ENCODE measurements at regions not wholly inside any gene's neighbourhood (a gene's known extent, or its start where the extent isn't known, plus 50 kb on each side); places are given as distances from the start of the nearest gene placed in this dataset.

DNA sequence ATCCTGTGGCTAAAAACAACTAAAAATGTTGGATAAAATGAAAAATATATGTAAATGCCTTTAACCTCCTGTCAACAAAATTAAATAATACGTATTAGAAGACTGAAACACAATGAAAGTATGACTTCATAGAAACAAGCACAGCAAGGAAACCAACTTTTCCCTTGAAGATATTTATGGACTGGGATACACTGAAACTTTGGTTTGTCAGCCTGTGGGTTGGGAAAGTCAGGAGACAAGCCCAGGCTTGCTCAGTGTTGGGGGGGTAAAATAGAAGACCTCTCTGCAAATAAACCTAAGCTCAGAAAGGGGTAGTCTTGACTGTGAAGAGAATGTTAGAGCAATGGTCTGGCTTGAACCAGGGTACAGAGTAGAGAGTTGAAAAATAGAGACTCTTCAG lies 454.5 kb downstream of the FBXO15 start:
- H3K4me1 Mint-ChIP-seq (ENCODE audit: low read depth in 2 of 2), result no peaks in the 10 kb centered on the region
- DNase-seq (ENCODE audit: low spot score), result no peak
- peaks cover 11% of the 10 kb centered on the region for H3K9me3 Mint-ChIP-seq
- H3K4me3 Mint-ChIP-seq, result no peak overlapping the region
- ATAC-seq, result no peak
- H3K27ac Mint-ChIP-seq, result no peak overlapping the region
- H3K36me3 Mint-ChIP-seq, result peaks cover 4% of the 10 kb centered on the region
- H3K27me3 Mint-ChIP-seq, result no peaks in the 10 kb centered on the region

DNA sequence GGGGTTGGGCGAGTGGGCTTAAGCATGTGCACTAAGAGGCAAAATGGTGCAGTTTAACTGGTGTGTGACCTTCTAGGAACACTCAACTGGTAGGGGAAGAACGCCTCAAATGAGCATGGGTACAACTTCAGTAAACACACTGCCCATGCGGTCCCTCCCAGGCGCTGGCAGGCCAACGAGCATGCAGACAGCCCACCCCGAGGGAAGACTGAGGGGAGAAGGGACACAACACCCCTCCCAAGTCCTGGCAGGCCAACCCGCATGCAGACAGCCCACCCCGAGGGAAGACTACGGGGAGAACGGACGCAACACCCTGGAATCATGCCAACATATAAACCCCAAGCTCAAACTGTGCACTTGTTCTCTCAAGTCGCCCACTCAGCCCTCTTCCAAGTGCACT lies 456.0 kb downstream of the FBXO15 start:
- no peaks in the 10 kb centered on the region for H3K27me3 Mint-ChIP-seq
- H3K4me3 Mint-ChIP-seq, result no peak overlapping the region
- no peaks in the 10 kb centered on the region for H3K4me1 Mint-ChIP-seq (ENCODE audit: low read depth in 2 of 2)
- ATAC-seq (no peak), DNase-seq (ENCODE audit: low spot score) (no peak)
- H3K36me3 Mint-ChIP-seq, result peaks cover 4% of the 10 kb centered on the region
- peaks cover 11% of the 10 kb centered on the region for H3K9me3 Mint-ChIP-seq
- no peak overlapping the region for H3K27ac Mint-ChIP-seq

DNA sequence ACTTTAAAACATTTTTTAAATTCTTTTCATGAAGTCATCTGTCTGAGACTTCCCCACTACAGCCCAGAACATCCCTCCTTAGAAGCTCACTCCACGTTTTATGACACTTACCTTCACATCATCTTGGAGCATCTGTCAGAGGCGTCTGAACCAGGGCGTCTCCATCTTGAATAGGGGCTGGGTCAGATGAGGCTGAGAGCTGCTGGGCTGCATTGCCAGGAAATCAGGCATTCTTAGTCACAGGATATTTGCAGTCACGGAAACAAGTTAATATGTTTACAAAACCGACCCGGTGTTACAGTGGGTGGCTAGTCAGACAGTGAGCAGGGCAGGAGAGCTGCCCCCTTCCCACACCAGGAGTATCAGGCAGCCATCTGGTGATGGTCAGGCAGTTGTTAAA lies 456.5 kb downstream of the FBXO15 start:
- Mint-ChIP-seq H3K27ac (no peak overlapping the region), H3K4me1 (ENCODE audit: low read depth in 2 of 2) (no peaks in the 10 kb centered on the region), H3K27me3 (no peaks in the 10 kb centered on the region), H3K9me3 (peaks cover 11% of the 10 kb centered on the region), H3K4me3 (no peak overlapping the region), H3K36me3 (peaks cover 4% of the 10 kb centered on the region)
- no peak for ATAC-seq
- DNase-seq (ENCODE audit: low spot score), result no peak

DNA sequence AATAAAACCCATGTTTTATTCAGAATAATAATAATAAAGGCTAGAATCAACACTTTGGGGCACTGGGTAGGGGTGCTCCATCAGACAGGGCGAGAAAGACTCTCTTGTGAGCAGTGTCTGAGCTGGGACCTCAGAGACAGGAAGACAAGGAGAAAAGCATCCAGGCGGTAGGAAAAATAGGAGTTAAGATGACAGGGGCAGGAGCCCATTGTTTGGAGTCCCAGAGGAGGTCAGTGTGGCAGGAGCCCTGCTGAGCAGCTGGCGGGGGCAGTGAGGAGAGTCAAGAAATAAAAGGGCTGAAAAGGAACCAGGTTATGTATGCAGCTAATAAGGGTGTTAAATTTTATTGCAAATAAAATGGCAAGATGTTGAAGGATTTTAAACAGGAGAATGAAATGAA lies 457.4 kb downstream of the FBXO15 start:
- no peak for DNase-seq (ENCODE audit: low spot score)
- Mint-ChIP-seq H3K27ac (no peak overlapping the region), H3K4me3 (no peak overlapping the region), H3K27me3 (no peaks in the 10 kb centered on the region), H3K36me3 (peaks cover 4% of the 10 kb centered on the region), H3K4me1 (ENCODE audit: low read depth in 2 of 2) (no peaks in the 10 kb centered on the region), H3K9me3 (peaks cover 11% of the 10 kb centered on the region)
- ATAC-seq, result no peak

DNA sequence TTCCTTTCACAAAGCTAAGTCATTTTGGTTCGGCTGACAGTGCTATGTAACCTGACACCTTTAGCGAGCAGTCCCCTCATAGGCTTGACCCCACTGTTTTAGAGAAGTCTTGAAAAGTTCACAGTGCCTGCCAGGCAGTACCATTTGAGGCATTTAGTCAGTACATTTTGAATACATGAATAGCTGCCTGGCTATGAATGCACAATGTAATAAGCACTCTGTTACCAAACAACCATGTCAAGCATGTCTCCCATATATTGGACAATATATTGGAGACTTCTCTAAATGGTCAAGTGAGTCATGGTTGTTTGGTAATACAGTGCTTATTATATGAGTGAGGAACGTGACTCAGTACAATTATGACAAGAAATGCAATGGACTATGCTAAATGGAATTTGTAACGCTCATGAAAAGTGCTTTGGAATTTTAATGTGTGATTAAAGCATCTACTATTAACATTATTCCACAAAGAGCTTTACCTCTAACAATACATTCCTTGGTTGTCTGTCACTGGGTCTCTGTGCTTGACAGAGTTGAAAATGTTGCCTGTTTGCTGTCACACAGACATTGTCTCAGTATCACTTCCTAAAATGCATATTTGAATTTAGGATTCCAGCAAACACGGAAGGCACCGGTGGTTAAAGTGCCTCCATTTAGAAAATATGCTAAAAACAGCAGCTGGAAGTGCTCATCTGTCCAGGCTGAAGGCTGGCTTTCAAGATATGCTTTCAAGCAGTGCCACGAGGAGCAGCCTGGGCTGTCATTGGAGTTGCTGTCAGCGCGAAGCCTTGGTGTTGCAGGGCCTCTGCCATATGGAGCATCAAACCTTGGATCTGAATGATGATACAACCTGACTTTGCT lies 458.6 kb downstream of the FBXO15 start:
- DNase-seq (ENCODE audit: low spot score), result no peak
- Mint-ChIP-seq H3K4me3 (no peak overlapping the region), H3K9me3 (peaks cover 11% of the 10 kb centered on the region), H3K27ac (no peak overlapping the region), H3K36me3 (peaks cover 4% of the 10 kb centered on the region), H3K4me1 (ENCODE audit: low read depth in 2 of 2) (no peaks in the 10 kb centered on the region), H3K27me3 (no peaks in the 10 kb centered on the region)
- ATAC-seq, result no peak

DNA sequence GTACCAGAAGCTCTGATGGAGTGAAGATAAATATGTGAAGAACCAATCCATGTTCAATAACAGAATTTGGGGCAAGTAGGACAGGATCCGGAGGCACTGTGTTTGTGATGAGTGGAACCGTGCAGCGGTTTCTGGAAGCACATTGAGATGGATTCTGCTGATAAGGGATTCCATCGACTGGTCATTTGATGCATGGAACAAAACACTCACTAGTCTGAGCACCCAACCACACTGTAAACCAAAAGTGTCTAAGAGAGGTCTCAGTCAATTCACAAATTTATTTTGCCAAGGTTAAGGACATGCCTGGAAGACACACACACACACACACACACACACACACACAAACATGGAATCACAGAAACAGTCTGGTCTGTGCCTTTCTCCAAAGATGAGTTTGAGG lies 459.5 kb downstream of the FBXO15 start:
- H3K4me1 Mint-ChIP-seq (ENCODE audit: low read depth in 2 of 2), result no peaks in the 10 kb centered on the region
- ATAC-seq (no peak), DNase-seq (ENCODE audit: low spot score) (no peak)
- no peak overlapping the region for H3K4me3 Mint-ChIP-seq
- H3K9me3 Mint-ChIP-seq, result peaks cover 6% of the 10 kb centered on the region
- no peaks in the 10 kb centered on the region for H3K27me3 Mint-ChIP-seq
- H3K27ac Mint-ChIP-seq, result no peak overlapping the region
- peaks cover 2% of the 10 kb centered on the region for H3K36me3 Mint-ChIP-seq

DNA sequence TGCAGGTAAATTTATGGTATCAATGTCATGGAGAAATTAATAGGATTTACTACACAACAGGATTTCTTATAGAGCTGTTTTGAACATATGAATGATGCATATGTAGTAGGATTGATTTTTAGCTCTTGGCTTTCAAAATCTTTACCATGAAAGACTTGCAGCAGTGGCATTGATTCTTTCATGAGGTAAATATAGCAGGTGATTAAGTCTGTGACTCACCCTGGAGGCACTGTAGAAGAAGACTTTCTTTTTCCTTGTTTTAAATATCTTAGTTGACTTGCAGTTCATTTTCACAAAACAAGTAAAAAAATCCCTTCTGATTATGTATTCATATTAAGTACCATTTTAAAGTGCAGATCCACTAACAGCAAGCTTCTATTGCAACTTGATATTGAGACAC lies 463.0 kb downstream of the FBXO15 start:
- Mint-ChIP-seq H3K9me3 (peaks cover 3% of the 10 kb centered on the region), H3K27me3 (no peaks in the 10 kb centered on the region), H3K27ac (no peak overlapping the region), H3K36me3 (no peaks in the 10 kb centered on the region), H3K4me3 (no peak overlapping the region), H3K4me1 (ENCODE audit: low read depth in 2 of 2) (no peaks in the 10 kb centered on the region)
- DNase-seq (ENCODE audit: low spot score) (no peak), ATAC-seq (no peak)

DNA sequence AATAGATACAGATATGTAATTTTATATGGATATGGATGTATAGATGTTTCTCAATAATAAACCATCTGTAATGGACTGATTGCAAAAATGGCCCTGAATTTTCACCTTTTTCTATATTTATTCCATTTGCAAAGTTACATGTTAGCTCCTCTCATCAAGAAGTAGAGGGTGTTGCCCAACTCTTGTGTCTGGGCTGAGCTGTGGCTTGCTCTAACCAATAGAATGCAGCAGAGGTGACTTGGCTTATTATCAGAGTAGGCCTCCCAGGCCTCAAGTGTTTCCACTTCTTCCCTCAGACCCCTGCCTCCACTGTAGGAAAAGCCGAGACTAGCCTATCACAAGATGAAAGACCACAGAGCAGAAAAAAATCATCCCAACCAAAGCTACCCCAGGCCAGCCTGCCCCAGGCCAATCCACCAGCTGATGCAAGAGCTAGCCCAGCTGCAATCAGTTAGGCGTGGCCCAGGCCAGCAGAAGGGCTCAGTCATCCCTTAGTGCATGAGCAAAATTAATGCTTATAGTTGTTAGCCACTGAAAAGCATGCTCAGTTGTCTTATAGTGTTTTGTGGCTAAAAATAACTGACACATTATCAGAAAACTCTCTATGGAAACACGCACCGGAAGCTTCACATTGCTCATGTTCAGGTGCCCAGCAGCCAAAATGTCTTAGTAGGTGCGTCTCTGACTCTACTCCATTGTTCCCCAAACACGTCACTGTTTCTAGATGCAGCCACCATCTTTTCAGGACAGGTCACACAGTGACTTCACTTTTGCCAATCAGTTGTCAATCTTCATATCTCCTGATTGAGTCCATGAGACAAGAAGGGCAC lies 464.0 kb downstream of the FBXO15 start:
- Mint-ChIP-seq H3K4me1 (ENCODE audit: low read depth in 2 of 2) (no peaks in the 10 kb centered on the region), H3K4me3 (no peak overlapping the region), H3K9me3 (peaks cover 3% of the 10 kb centered on the region), H3K27me3 (no peaks in the 10 kb centered on the region), H3K36me3 (no peaks in the 10 kb centered on the region), H3K27ac (no peak overlapping the region)
- no peak for DNase-seq (ENCODE audit: low spot score)
- ATAC-seq, result no peak

DNA sequence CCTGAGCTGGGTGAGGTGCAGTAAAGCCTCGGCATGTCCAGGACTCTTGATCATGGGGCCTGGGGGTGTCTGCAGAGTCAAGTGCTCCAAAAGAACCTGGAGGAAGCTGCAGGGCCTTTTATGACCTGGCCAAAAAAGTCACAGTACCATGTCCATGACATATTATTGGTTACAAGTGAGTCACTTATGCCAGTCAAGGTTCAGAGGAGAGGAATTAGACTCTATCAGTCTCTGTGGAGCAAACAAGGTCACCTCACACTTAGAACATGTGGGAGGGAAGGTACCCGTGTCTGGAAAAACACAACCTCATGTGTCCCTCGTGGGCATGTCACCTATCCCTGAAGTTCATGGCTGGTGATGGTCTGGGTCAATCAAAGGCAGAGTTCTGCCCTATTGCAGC lies 465.7 kb downstream of the FBXO15 start:
- Mint-ChIP-seq H3K4me3 (no peak overlapping the region), H3K4me1 (ENCODE audit: low read depth in 2 of 2) (no peaks in the 10 kb centered on the region), H3K27me3 (no peaks in the 10 kb centered on the region), H3K36me3 (no peaks in the 10 kb centered on the region), H3K27ac (no peak overlapping the region), H3K9me3 (peaks cover 3% of the 10 kb centered on the region)
- DNase-seq (ENCODE audit: low spot score) (no peak), ATAC-seq (no peak)

DNA sequence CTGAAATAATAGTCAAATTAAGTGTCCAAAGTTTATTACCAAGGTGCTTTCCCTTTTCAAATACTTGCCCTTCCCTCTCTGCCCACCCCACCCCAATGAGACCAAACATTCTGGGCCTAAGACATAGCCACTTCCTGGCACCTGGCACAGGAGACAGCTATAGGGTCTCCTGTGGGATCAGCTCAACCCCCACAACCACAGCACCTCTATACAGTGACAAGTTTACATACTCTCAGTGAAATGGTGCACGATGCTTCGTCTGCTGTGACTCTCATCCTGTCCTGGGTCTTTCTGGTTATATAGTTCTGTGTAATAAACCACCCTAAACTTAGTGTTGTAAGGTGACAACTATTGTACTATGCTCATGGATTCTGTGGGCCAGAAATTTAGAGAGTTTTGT lies 466.2 kb downstream of the FBXO15 start:
- H3K36me3 Mint-ChIP-seq, result no peaks in the 10 kb centered on the region
- H3K4me1 Mint-ChIP-seq (ENCODE audit: low read depth in 2 of 2), result no peaks in the 10 kb centered on the region
- H3K9me3 Mint-ChIP-seq, result peaks cover 3% of the 10 kb centered on the region
- DNase-seq (ENCODE audit: low spot score), result no peak
- ATAC-seq, result no peak
- H3K4me3 Mint-ChIP-seq, result no peak overlapping the region
- no peaks in the 10 kb centered on the region for H3K27me3 Mint-ChIP-seq
- no peak overlapping the region for H3K27ac Mint-ChIP-seq

DNA sequence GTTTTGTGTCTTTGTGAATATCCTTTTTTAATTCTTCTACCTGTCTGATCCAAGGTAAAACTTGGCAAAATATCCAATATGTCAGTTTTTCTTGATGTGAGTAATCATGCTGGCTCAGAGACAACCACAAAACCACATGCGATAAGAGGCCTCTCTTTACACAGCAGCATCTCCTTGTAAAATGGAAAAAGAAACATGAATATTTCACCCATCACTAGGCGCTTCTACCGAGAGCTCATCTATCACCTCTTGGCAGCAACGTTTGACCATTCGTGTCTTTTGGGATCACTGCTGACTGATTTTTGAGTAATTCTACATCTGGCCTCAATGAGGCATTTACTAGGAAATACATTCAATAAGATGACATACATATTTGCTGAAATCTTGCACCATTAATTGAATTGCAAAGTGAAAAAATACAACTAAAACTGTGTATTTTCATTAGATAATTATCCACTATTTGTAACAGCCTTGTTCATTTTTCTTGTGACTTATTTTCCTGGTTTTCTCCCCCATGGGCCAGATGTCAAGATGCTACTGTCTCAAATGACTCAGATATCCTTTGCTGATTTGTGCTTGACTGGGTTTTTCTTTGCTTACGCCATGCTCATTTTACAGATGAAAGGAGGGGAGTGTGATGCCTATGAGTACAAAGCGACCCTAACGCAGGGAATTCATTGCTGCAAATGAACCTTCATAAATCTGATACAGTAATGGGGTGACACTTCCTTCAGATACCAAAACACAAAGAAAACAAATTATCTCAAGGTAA lies 467.5 kb downstream of the FBXO15 start:
- Mint-ChIP-seq H3K4me1 (ENCODE audit: low read depth in 2 of 2) (no peaks in the 10 kb centered on the region), H3K9me3 (peaks cover 6% of the 10 kb centered on the region), H3K36me3 (no peaks in the 10 kb centered on the region), H3K27me3 (no peaks in the 10 kb centered on the region), H3K27ac (no peak overlapping the region), H3K4me3 (no peak overlapping the region)
- ATAC-seq (no peak), DNase-seq (ENCODE audit: low spot score) (no peak)

DNA sequence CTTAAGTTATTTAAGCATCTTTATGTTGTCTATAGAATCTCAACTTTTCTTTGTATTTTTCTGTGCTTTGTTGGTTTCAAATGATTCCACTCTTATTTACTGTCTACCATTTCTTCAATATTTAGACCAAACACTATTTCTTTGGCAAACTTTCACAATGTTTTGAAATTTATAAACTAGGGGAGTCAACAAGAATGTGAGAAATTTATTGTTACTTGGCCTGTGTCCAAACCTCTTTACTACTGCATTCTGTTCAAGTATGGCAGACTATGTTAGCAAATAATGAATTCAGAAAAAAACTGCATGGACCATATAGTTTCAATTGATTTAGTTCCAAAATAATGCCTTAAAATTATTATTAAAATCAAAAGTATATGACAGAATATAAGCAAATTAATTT lies 470.2 kb downstream of the FBXO15 start:
- ATAC-seq, result no peak
- Mint-ChIP-seq H3K27me3 (no peaks in the 10 kb centered on the region), H3K9me3 (peaks cover 6% of the 10 kb centered on the region), H3K27ac (no peak overlapping the region), H3K4me3 (no peak overlapping the region), H3K4me1 (ENCODE audit: low read depth in 2 of 2) (no peaks in the 10 kb centered on the region), H3K36me3 (no peaks in the 10 kb centered on the region)
- DNase-seq (ENCODE audit: low spot score), result no peak

DNA sequence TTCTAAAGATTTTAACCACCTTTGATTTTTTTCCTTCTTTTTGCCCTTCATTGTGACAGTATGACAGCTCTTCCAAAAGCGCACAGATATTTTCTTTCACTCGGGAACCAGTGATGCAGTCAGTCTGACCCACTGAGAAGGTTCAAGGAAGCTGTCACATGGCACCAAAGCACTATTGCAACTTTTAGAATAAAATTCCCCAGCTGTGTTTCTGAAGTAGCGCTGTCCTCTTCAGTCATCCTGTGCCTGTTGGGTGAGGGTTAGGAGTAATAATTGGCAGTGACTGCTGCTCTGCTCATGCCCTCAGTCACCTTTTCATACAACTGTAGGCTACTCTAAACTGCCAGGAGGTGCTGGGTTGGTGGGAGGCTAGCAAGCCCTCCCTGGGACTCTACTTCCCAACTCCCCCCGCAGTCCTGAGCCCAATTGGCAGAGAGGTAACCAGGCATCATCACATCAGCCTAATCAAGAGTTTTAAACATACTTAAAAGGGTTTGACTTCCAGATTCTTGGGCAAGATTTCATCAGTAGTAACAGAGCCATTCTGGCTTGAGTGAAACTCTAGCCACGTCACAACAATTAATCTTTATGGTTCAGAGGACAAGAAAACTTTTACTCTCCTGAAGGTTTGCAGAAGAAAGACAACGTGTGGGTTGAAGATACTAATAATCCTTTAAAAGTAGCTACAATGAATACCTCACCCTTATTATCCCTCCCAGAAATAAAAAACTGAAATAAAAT lies 473.3 kb downstream of the FBXO15 start:
- DNase-seq (ENCODE audit: low spot score), result no peak
- Mint-ChIP-seq H3K9me3 (peaks cover 10% of the 10 kb centered on the region), H3K4me1 (ENCODE audit: low read depth in 2 of 2) (no peaks in the 10 kb centered on the region), H3K27ac (no peak overlapping the region), H3K4me3 (no peak overlapping the region), H3K36me3 (no peaks in the 10 kb centered on the region), H3K27me3 (no peaks in the 10 kb centered on the region)
- no peak for ATAC-seq

Data from natural killer cell treated with Interleukin-12 subunit alpha and Interleukin-12 subunit beta and Interleukin-15 and Interleukin-18, amount 100 ng/mL, for 72 hours (primary cell).